Pancreas (tissue), 10 donors: ENCODE measurements at regions not wholly inside any gene's neighbourhood (a gene's known extent, or its start where the extent isn't known, plus 50 kb on each side); places are given as distances from the start of the nearest gene placed in this dataset.

Source experiments
- ATAC-seq, 4 donors: fragments of 200-7000 bp; cut with Tn5 transposase; one replicate each; pipeline versions ENCODE4 v1.8.0 to v1.9.1; 2020; ENCODE audit warnings: mild to moderate bottlenecking in 4 of 4, moderate library complexity in 4 of 4
- DNase-seq, 6 donors: peaks; one replicate each; pipeline ENCODE4 v3.0.0-alpha.2; 2020
- FAIRE-seq: peaks from 2 replicates; lab custom pipeline; 2012; peaks lifted over from hg19 to GRCh38; lab: Jason Lieb, UNC
- H3K27ac ChIP-seq, 4 donors: fragments of 200-600 bp; sonication (generic); 1 replicate in 3 of 4; 2 replicates in 1 of 4; pipeline versions ENCODE4 v1.5.0 to v1.8.0; 2020
- H3K27me3 ChIP-seq, 4 donors: fragments of 200-600 bp; one replicate each; pipeline ENCODE4 v1.8.0; 2021
- H3K36me3 ChIP-seq, 3 donors: fragments of 200-600 bp; sonication (generic) in 1 of 3; one replicate each; pipeline versions ENCODE4 v1.5.0 to v1.8.0; 2020 to 2021
- H3K4me1 ChIP-seq, 3 donors: fragments of 200-600 bp; one replicate each; pipeline ENCODE4 v1.8.0; 2021
- H3K4me3 ChIP-seq, 4 donors: fragments of 200-600 bp; sonication (generic) in 2 of 4; one replicate each; pipeline versions ENCODE4 v1.5.0 to v1.8.0; 2020 to 2021
- H3K9me3 ChIP-seq, 4 donors: fragments of 200-600 bp; one replicate each; pipeline ENCODE4 v1.8.0; 2021
- WGBS, 2 donors: extraction: QIAGEN DNeasy Blood & Tissue Kit; methylation state at CpG; one replicate each; pipeline ENCODE4 v1.1.7; 2013; 5-methylcytosine and 5-hydroxymethylcytosine counted together
- intact Hi-C, 3 donors: fragments of 100-400 bp; cut with DNase I; formaldehyde crosslinking; loops; one replicate each; pipeline versions ENCODE4 v1.11.1 to v1.14.2; 2022
- TF ChIP-seq, protein P1 (sequence below), 4 donors: fragments of 200-600 bp; sonication (generic) in 3 of 4; IDR thresholded peaks; one replicate each; pipeline versions ENCODE4 v1.5.0 to v1.8.0; 2021; ENCODE audit warnings: antibody characterized with exemption in 4 of 4
- donor health status: healthy with polysubstance abuse.
- donor health status: DM: no; HTN: no; CAD: no; lungs with moderate emphysema.
- donor health status: DM: no; HTN: no; CAD: no.
- donor health status: control.
- donor health status: control.
- donor health status: Bipolar disorder and iron deficiency.
- donor health status: DM: yes; HTN: yes; CAD: no.
- donor health status: DM: no; HTN: no; CAD: no.
- donor health status: DM: no; HTN: no; CAD: no.
- donor health status: DM: yes; HTN: yes; CAD: no.

DNA sequence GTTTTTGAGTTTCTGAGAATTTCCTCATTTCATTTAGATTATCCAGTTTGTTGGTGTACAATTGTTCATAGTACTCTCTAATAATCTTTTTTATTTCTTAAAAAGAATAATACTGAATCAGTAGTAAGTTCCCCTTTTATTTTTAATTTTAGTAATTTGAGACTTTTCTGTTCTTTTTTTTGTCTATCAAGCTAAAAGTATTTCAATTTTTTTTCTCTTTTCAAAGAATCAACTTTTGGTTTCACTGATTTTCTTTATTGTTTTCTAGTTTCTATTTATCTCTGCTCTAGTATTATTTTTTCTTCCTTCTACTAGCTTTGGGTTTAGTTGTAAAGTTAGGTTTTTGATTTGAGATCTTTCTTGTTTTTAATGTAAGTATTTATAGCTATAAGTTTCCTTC, 60.6 kb upstream of the ARL15 start:
- no peaks in the 10 kb centered on the region for H3K4me1 ChIP-seq
- DNase-seq (no peak), ATAC-seq (no peak), FAIRE-seq (peak; percentile 56)
- no peaks in the 10 kb centered on the region for H3K36me3 ChIP-seq
- intact Hi-C loops: no loop called here
- H3K27me3 ChIP-seq: no peaks in the 10 kb centered on the region
- H3K4me3 ChIP-seq: no peak overlapping the region
- no peak overlapping the region for H3K27ac ChIP-seq
- no peaks in the 10 kb centered on the region for H3K9me3 ChIP-seq
- TF ChIP-seq, protein P1, sequence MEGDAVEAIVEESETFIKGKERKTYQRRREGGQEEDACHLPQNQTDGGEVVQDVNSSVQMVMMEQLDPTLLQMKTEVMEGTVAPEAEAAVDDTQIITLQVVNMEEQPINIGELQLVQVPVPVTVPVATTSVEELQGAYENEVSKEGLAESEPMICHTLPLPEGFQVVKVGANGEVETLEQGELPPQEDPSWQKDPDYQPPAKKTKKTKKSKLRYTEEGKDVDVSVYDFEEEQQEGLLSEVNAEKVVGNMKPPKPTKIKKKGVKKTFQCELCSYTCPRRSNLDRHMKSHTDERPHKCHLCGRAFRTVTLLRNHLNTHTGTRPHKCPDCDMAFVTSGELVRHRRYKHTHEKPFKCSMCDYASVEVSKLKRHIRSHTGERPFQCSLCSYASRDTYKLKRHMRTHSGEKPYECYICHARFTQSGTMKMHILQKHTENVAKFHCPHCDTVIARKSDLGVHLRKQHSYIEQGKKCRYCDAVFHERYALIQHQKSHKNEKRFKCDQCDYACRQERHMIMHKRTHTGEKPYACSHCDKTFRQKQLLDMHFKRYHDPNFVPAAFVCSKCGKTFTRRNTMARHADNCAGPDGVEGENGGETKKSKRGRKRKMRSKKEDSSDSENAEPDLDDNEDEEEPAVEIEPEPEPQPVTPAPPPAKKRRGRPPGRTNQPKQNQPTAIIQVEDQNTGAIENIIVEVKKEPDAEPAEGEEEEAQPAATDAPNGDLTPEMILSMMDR (IDR thresholded peaks at IDR 0.05): no peak

DNA sequence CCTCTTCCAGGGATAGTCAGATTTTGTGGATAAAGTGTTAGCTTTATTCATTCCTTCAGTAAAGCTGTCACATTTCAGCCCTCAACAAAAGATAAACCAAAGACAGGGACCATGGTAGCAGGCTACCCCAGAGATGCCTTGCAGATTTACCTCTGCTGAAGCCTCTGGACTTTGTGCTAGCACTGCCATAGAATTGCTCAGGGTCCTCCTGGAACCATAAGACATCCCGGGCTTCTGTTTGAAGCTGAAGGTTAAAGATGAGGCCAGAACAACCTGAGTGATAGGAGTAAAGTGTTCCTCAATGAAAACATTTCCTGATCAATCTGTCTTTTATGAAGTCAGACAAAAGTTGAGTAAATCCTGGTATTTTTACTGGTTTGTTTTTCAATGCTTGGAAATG, 57.5 kb upstream of the ARL15 start:
- no peaks in the 10 kb centered on the region for H3K27me3 ChIP-seq
- no peak for DNase-seq
- TF ChIP-seq, protein P1 (IDR thresholded peaks at IDR 0.05): no peak
- ATAC-seq: no peak
- intact Hi-C loops: no loop called here
- no peak overlapping the region for H3K27ac ChIP-seq
- no peaks in the 10 kb centered on the region for H3K4me1 ChIP-seq
- 84 to 86% methylated on average over 1 of the region's 1 CpG for WGBS, 2 donors
- no peak for FAIRE-seq
- H3K9me3 ChIP-seq: no peaks in the 10 kb centered on the region
- H3K36me3 ChIP-seq: no peaks in the 10 kb centered on the region
- H3K4me3 ChIP-seq: no peak overlapping the region

DNA sequence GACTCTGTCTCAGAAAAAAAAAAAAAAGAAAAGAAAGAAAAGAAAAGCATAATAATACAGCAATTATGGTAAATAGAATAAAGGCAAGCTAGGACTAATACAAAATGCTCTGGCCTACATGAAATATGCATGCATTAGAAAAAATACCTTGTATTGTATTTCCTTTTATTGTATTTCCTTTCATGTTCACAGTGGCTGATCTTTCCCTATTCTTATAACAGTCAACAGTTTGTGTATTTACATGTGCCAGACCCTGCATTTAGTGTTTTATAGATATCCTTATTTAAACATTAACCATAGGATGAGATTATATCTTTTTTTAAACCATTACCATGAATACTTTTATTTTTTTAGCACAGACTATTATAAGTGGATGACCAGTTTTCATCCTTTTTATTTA, 56.3 kb upstream of the ARL15 start:
- intact Hi-C loops: no loop called here
- TF ChIP-seq, protein P1 (IDR thresholded peaks at IDR 0.05): no peak
- no peaks in the 10 kb centered on the region for H3K27me3 ChIP-seq
- no peaks in the 10 kb centered on the region for H3K9me3 ChIP-seq
- ATAC-seq (no peak), DNase-seq (no peak), FAIRE-seq (no peak)
- H3K4me1 ChIP-seq: peaks cover 4 to 10% (median 4%) of the 10 kb centered on the region in 3 donors
- no peak overlapping the region for H3K4me3 ChIP-seq
- no peaks in the 10 kb centered on the region for H3K36me3 ChIP-seq
- H3K27ac ChIP-seq: no peak overlapping the region

DNA sequence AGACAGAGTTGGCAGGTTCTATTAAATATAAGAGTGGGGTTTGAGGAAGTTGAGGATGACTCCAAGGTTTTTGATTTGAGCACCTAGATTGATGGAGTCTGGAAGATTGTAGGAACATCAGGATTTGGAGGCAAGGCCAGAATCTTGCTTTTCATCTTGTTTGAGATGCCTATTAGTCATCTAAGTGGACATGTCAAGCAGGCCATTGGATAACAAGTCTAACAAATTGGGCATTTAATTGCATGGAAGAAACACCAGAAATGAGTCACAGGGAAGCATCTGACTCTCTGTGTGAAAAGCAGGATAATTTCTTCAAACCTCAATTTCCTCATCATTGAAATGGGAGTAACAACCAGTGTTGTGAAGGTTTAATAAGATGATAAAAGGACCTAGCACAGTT, 53.3 kb upstream of the ARL15 start:
- H3K9me3 ChIP-seq: no peaks in the 10 kb centered on the region
- no peak for ATAC-seq
- no peak overlapping the region for H3K27ac ChIP-seq
- no peak for FAIRE-seq
- no peak overlapping the region for H3K4me3 ChIP-seq
- TF ChIP-seq, protein P1 (IDR thresholded peaks at IDR 0.05): no peak
- intact Hi-C loops: no loop called here
- no peaks in the 10 kb centered on the region for H3K27me3 ChIP-seq
- H3K36me3 ChIP-seq: no peaks in the 10 kb centered on the region
- peaks cover 19 to 29% (median 23%) of the 10 kb centered on the region in 3 donors for H3K4me1 ChIP-seq
- DNase-seq: no peak

DNA sequence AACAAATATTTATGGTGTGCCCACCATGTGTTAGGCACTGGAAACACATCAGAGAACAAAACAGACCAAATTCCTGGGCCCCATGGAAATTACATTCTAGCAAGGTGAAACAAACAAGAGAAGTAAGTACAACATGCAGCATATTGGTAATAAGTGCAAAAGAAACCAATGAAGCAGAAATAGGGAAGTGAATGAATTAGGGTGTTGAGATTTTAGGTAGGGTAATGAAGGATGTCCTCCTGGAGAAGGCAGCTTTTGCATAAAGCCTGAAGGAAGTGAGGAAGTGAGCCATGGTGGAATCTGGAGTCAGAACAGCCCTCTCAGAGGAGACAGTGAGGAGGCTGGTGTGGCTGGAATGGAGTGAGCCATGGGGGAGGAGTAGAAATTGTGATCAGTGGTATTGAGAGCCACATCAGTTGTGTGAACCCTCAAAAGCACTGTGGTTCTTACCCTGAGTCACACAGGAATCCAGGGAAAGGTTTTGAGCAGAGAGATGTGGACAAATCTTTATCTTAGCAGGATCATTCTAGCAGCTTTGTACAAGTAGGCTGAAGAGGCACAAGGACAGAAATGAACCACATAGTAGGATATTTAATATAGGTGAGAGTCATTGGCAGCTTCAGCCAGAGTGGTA, 52.7 kb upstream of the ARL15 start:
- ATAC-seq (no peak), DNase-seq (no peak), FAIRE-seq (no peak)

More for the DNA sequence above, 52.7 kb upstream of the ARL15 start:
- TF ChIP-seq, protein P1 (IDR thresholded peaks at IDR 0.05): no peak
- intact Hi-C loops: no loop called here
- H3K4me3 ChIP-seq: no peak overlapping the region
- H3K4me1 ChIP-seq: peaks cover 19 to 29% (median 23%) of the 10 kb centered on the region in 3 donors
- no peaks in the 10 kb centered on the region for H3K27me3 ChIP-seq
- H3K36me3 ChIP-seq: no peaks in the 10 kb centered on the region
- H3K27ac ChIP-seq: no peak overlapping the region
- H3K9me3 ChIP-seq: no peaks in the 10 kb centered on the region
